Stimulated activated CD4-positive, alpha-beta T cell treated with anti-CD3 and anti-CD28 coated beads, Interleukin-12 subunit alpha, Interleukin-12 subunit beta, amount 100 ng/mL, for 4 hours (primary cell): ENCODE measurements at regions not wholly inside any gene's neighbourhood (a gene's known extent, or its start where the extent isn't known, plus 50 kb on each side); places are given as distances from the start of the nearest gene placed in this dataset.
"Not testable (repeated sequence)": the region's sequence is repeated elsewhere in the genome, so short reads cannot be mapped to it uniquely, and the experiment has no call there.

Source experiments
- DNase-seq: peaks from one replicate; pipeline ENCODE4 v3.0.0-alpha.2; 2020

- DNase-seq: not testable (repeated sequence)
Measured at GRCh38 chr20:4462801-4463200, 213.7 kb upstream of the ADRA1D start.

GRCh38 chr20:4459081-4459480 lies 210.0 kb upstream of the ADRA1D start:
- no peak for DNase-seq

- DNase-seq: no peak
Measured at GRCh38 chr20:4457566-4458543, 208.8 kb upstream of the ADRA1D start.

GRCh38 chr20:4455996-4456395 lies 206.9 kb upstream of the ADRA1D start:
- DNase-seq: no peak

- no peak for DNase-seq
Measured at GRCh38 chr20:4455301-4455701, 206.2 kb upstream of the ADRA1D start.

GRCh38 chr20:4454111-4454510 lies 205.0 kb upstream of the ADRA1D start:
- no peak for DNase-seq

GRCh38 chr20:4453359-4453758 lies 204.3 kb upstream of the ADRA1D start:
- no peak for DNase-seq

GRCh38 chr20:4451487-4452081 lies 202.5 kb upstream of the ADRA1D start:
- DNase-seq: no peak

GRCh38 chr20:4449957-4450715 lies 201.0 kb upstream of the ADRA1D start:
- no peak for DNase-seq

- no peak for DNase-seq
Measured at GRCh38 chr20:4445784-4446183, 196.7 kb upstream of the ADRA1D start.

GRCh38 chr20:4445331-4445730 lies 196.2 kb upstream of the ADRA1D start:
- no peak for DNase-seq

- no peak for DNase-seq
Measured at GRCh38 chr20:4444404-4444803, 195.3 kb upstream of the ADRA1D start.

- DNase-seq: no peak
Measured at GRCh38 chr20:4443016-4443415, 193.9 kb upstream of the ADRA1D start.

- no peak for DNase-seq
Measured at GRCh38 chr20:4441871-4442270, 192.8 kb upstream of the ADRA1D start.

- no peak for DNase-seq
Measured at GRCh38 chr20:4441191-4441590, 192.1 kb upstream of the ADRA1D start.

GRCh38 chr20:4439461-4439860 lies 190.4 kb upstream of the ADRA1D start:
- no peak for DNase-seq

GRCh38 chr20:4437131-4437530 lies 188.0 kb upstream of the ADRA1D start:
- DNase-seq: no peak

GRCh38 chr20:4435671-4436455 lies 186.8 kb upstream of the ADRA1D start:
- DNase-seq: no peak

GRCh38 chr20:4435225-4435624 lies 186.1 kb upstream of the ADRA1D start:
- no peak for DNase-seq

- DNase-seq: no peak
Measured at GRCh38 chr20:4434681-4435080, 185.6 kb upstream of the ADRA1D start.

- no peak for DNase-seq
Measured at GRCh38 chr20:4431446-4431845, 182.4 kb upstream of the ADRA1D start.

- not testable (repeated sequence) for DNase-seq
Measured at GRCh38 chr20:4430826-4431225, 181.7 kb upstream of the ADRA1D start.
